HS-5 (cell line): ENCODE measurements at regions not wholly inside any gene's neighbourhood (a gene's known extent, or its start where the extent isn't known, plus 50 kb on each side); places are given as distances from the start of the nearest gene placed in this dataset.

ENCODE experiments used
- DNase-seq: peaks from one replicate; pipeline ENCODE4 v3.0.0-alpha.2; 2012; ENCODE audit warnings: low read depth

GRCh38 chr7:110050785-110051184 lies 1040.1 kb upstream of the LRRN3 start:
- no peak for DNase-seq

- DNase-seq, result no peak
Observed at GRCh38 chr7:110051372-110051771, 1039.6 kb upstream of the LRRN3 start.

GRCh38 chr7:110056331-110056730 lies 1034.6 kb upstream of the LRRN3 start:
- no peak for DNase-seq

DNA sequence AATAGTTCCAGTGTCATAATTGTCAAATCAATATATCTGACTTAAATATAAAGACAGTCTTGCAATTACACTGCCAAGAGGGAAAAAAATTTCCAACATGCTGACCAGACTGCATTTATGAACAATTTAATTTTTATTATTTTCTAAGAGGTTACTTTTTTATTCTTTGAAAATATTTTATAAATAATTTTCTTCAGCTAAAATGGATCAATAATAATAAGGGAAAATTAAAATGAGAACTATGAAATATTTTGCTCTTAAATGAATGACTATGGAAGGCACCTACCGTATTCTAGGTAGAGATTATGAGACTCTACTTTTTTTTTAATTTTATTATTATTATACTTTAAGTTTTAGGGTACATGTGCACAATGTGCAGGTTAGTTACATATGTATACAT lies 1032.5 kb upstream of the LRRN3 start:
- DNase-seq, result no peak

- DNase-seq, result no peak
Observed at GRCh38 chr7:110061387-110061786, 1029.5 kb upstream of the LRRN3 start.

GRCh38 chr7:110065121-110065520 lies 1025.8 kb upstream of the LRRN3 start:
- no peak for DNase-seq

GRCh38 chr7:110066843-110067242 lies 1024.1 kb upstream of the LRRN3 start:
- DNase-seq, result no peak

GRCh38 chr7:110071192-110071591 lies 1019.7 kb upstream of the LRRN3 start:
- DNase-seq, result no peak

DNA sequence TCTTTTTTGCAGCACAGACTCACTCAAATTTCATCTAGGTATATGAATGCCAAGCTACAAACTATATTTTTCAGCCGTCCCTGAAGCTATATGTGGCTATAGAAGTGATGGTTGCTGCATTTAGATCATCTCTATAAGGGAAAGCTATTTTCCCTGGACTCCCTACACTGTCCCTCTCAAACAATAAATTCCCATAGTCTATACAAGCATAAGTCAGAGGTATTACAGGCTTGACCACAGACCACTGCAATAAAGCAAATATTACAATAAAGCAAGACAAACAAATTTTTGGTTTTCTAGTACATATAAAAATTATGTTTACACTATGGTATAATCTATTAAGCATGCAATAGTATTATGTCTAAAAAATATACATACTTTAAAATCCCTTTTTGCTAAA lies 1015.5 kb upstream of the LRRN3 start:
- DNase-seq, result no peak

GRCh38 chr7:110076194-110076593 lies 1014.7 kb upstream of the LRRN3 start:
- DNase-seq, result no peak

- no peak for DNase-seq
Observed at GRCh38 chr7:110084181-110084807, 1006.6 kb upstream of the LRRN3 start.

- DNase-seq, result no peak
Observed at GRCh38 chr7:110090110-110090820, 1000.7 kb upstream of the LRRN3 start.

DNA sequence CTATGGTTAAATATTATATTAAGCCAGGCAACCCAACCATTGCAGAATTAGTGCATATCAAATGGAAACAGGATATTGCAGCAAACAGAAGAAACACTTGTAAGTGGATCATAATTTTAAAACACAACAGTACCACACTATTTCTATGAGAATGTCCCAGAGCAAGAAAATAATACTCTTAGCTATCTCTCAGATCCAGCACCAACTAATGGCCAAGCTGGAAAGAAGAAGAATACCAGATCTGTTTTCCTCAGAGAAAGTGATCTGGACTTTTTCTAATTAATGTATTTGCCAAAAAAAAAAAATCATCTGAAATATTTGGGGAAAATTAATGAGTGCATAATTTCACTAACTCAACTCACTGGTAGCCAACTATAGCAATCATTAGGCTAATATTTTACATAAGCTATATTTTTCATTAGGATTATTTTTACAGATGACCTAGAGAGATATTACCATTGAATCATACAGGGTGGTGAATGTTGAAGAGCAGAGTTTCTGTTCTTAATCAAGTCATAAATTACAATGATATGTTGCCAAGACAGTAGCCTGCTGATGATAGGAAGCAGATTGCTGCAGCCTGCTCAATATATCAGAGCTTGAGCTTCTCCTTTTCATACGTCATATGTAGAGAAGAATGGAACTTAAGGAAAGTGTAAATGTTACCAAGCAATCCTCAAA lies 995.4 kb upstream of the LRRN3 start:
- DNase-seq, result no peak

- no peak for DNase-seq
Observed at GRCh38 chr7:110104243-110104642, 986.7 kb upstream of the LRRN3 start.

GRCh38 chr7:110105307-110105706 lies 985.6 kb upstream of the LRRN3 start:
- DNase-seq, result no peak

- no peak for DNase-seq
Observed at GRCh38 chr7:110105840-110106239, 985.1 kb upstream of the LRRN3 start.

DNA sequence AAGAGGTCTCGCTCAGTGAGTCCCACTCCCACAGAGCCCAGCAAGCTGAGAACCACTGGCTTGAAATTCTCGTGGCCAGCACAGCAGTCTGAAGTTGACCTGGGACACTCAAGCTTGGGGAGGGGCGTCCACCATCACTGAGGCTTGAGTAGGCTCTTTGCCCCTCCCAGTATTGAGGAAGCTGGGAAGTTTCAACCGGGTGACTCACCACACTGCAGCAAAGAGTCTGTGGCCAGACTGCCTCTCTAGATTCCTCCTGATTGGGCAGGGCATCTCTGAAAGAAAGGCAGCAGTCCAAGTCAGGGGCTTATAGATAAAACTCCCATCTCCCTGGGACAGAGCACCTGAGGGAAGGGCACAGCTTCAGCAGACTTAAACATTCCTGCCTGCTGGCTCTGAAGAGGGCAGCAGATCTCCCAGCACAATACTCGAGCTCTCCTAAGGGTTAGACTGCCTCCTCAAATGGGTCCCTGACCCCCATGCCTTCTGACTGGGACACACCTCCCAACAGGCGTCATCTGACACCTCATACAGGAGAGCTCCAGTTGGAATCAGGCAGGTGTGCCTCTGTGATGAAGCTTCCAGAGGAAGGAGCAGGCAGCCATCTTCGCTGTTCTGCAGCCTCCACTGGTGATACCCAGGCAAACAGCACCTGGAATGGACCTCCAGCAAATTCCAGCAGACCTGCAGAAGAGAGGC lies 970.9 kb upstream of the LRRN3 start:
- no peak for DNase-seq

DNA sequence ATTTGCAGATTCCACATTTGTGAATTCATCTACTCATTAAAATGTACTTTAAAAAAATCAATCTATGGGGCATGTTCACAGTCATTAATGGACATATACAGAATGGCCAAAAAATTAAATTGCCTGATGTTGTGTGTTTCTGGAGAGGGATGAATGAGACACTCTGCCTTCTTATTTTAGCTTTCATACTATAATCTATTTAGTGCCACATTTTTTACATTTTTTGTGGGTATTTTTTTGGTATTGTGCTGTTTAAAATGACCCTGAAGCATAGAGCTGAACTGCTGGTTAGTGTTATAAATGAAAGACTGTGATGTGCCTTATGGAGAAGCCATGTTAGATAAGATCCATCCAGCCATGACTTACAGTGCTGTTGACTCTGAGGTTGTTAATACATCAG lies 961.8 kb upstream of the LRRN3 start:
- DNase-seq, result no peak

- DNase-seq, result no peak
Observed at GRCh38 chr7:110130669-110131068, 960.3 kb upstream of the LRRN3 start.

DNA sequence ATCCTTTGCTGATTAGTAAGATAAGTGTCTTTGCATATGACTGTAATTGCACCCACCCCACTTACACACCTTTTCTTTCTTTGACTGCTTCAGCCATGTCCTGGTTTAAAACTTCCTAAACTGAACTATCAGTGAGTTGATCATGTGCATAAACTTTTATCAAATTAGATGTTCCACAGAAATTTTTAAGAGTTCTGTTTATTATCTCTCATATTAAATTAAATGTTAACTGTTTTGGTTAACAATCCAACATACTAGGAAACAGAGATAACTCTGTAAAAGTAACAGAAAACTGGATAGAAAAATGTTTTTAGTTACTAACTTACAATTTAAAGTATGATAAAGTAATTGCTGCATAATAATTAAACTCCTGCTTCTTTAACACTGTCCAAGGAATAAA lies 959.6 kb upstream of the LRRN3 start:
- no peak for DNase-seq

- no peak for DNase-seq
Observed at GRCh38 chr7:110139056-110139455, 951.9 kb upstream of the LRRN3 start.

DNA sequence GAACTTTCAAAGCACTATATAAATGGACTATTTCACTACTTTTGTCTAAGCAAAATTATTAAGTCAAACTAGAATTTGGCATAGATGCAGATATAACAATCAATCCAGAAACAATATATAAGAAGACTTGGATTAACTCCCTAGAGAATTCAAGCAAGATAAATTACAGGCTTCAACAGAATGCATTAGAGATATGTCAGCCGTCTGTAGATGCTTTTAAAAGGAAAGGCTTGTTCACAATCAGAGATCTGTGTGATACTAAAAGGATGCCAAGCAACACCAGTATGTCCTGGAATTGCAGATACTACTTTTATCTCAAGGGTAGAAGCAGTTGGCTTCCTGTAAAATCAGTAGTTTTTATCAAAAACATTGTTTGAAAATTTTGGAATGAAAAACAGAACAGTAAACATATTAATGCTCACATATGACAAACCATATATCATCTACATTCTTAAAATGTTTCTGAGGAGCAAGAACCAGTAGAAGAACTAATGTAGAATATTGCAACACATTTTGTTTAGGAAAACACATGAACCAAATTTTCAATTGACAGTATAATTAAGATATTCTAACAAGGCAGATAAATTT lies 947.9 kb upstream of the LRRN3 start:
- no peak for DNase-seq
